GM06990 (cell line): ENCODE measurements at regions not wholly inside any gene's neighbourhood (a gene's known extent, or its start where the extent isn't known, plus 50 kb on each side); places are given as distances from the start of the nearest gene placed in this dataset.

ENCODE experiments used
- DNase-seq: peaks from one replicate; pipeline ENCODE4 v3.0.0-alpha.2; 2011; ENCODE audit not compliant: insufficient read length; ENCODE audit errors: extremely low read depth
- H3K27me3 ChIP-seq: replicated peaks from 2 replicates; pipeline ENCODE4 v1.6.0; 2011; ENCODE audit warnings: low read length; ENCODE audit not compliant: control insufficient read depth, insufficient read depth
- H3K36me3 ChIP-seq: 2 replicates; pipeline ENCODE4 v1.5.1; 2011; ENCODE audit warnings: low read length; ENCODE audit not compliant: control insufficient read depth, insufficient read depth
- H3K4me3 ChIP-seq: replicated peaks from 2 replicates; pipeline ENCODE4 v1.5.1; 2011; ENCODE audit warnings: low read depth, mild to moderate bottlenecking, control low read depth, low read length
- TF ChIP-seq, protein P1 (sequence below): IDR thresholded peaks from 2 replicates; pipeline ENCODE4 v1.5.1; 2011; ENCODE audit warnings: low read length, control low read depth, mild to moderate bottlenecking, inconsistent platforms; ENCODE audit not compliant: insufficient read depth, poor library complexity, severe bottlenecking

DNA sequence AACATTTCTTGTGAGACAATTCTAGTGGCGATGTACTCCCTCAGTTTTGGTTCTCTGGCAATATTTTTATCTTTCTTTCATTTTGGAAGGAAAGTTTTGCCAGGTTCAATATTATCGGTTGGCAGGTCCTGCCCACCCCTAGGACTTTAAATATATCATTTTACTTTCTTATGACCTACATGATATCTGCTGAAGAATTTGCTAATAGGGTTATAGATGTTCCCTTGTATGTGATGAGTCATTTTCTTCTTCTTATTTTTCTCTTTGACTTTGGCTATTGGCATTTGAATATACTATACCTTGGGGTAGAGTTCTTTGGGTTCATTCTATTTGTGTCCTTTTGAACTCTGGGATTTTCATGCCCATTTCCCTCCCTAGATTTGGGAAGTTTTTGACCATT is 89.7 kb downstream of the GMNC start:
- H3K4me3 ChIP-seq: no peak overlapping the region
- TF ChIP-seq, protein P1, sequence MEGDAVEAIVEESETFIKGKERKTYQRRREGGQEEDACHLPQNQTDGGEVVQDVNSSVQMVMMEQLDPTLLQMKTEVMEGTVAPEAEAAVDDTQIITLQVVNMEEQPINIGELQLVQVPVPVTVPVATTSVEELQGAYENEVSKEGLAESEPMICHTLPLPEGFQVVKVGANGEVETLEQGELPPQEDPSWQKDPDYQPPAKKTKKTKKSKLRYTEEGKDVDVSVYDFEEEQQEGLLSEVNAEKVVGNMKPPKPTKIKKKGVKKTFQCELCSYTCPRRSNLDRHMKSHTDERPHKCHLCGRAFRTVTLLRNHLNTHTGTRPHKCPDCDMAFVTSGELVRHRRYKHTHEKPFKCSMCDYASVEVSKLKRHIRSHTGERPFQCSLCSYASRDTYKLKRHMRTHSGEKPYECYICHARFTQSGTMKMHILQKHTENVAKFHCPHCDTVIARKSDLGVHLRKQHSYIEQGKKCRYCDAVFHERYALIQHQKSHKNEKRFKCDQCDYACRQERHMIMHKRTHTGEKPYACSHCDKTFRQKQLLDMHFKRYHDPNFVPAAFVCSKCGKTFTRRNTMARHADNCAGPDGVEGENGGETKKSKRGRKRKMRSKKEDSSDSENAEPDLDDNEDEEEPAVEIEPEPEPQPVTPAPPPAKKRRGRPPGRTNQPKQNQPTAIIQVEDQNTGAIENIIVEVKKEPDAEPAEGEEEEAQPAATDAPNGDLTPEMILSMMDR: no peak
- no peak for DNase-seq

DNA sequence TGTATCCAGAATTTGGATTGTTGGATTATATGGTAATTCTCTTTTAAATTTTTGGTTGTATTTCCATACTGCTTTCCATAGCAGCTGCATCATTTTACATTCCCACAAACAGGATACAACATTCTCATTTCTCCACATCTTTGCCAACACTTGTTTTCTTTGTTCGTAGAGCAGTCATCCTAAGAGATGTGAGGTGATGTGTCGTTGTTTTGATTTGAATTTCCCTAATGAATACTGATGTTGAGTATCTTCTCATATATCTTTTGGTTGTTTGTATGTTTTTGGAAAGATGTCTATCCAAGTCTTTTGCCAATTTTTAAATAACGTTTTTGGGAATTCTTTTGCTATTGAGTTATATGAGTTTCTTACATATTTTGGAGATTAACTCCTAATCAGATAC is 93.6 kb downstream of the GMNC start:
- H3K27me3 ChIP-seq: no peaks in the 10 kb centered on the region
- H3K36me3 ChIP-seq: no peaks in the 10 kb centered on the region
- no peak for DNase-seq
- no peak overlapping the region for H3K4me3 ChIP-seq
- TF ChIP-seq, protein P1: no peak

More for the DNA sequence above, 89.7 kb downstream of the GMNC start:
- no peaks in the 10 kb centered on the region for H3K27me3 ChIP-seq
- H3K36me3 ChIP-seq: no peaks in the 10 kb centered on the region

DNA sequence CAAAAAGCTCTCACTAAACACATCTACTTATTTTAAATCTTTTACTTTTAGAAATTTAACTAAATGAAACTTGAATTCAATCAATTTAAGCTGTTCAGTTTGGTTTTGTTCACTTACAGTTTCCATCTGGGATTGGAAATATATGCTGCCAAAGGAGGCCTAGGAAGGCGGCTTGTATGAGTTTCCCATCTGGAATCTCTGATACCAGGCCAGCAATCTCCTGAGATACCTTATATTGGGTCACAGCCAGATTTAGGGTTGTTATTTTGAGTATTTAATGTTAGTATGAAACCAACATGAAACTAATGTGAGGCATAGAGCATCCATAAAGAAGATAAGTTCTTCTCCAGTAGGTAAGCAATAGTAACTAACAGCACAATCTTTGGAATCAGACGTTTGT is 94.6 kb downstream of the GMNC start:
- TF ChIP-seq, protein P1: no peak
- Histone ChIP-seq H3K27me3 (no peaks in the 10 kb centered on the region), H3K36me3 (no peaks in the 10 kb centered on the region), H3K4me3 (no peak overlapping the region)
- no peak for DNase-seq

DNA sequence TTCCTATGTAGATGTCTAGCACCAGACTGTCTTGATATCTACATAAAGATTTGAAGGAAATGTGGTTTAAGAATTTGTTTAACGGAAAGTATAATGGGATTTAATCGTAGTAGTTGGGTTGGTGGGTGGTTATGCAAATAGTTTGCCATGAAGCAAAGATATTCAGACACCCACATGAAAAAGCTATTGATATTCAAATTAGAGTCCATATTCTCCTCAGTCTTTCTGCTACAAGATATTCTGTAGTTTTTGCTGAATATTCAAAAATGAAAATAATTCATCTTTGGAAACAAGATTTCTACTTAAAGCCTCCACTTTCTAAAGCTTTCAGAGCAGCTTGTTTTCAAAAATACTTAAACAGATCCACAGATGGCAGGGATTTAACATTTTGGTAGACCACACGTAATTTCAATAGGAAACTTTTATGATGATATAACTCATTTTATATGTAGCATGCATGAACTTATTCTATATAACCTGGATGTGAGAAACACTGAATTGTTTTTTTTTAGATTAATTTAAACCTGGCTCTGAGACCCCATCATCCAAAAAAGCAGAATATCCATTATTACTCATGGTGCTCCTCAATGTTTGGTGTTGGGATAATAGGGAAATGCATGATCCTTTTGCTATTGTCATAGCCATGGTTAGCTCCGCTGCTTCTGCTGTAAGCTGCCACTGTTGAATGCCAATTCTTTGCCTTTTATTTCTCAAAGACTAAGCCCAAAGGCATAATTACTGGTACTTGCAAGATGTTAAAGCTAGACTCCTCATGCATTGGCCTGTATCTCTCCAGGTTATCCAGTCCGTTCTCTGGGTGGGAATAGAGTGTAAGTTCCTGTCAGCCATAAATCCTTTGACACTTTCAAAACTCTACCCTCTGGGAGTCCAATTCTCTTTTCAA is 98.0 kb downstream of the GMNC start:
- DNase-seq: no peak
- TF ChIP-seq, protein P1: no peak
- no peak overlapping the region for H3K4me3 ChIP-seq

DNA sequence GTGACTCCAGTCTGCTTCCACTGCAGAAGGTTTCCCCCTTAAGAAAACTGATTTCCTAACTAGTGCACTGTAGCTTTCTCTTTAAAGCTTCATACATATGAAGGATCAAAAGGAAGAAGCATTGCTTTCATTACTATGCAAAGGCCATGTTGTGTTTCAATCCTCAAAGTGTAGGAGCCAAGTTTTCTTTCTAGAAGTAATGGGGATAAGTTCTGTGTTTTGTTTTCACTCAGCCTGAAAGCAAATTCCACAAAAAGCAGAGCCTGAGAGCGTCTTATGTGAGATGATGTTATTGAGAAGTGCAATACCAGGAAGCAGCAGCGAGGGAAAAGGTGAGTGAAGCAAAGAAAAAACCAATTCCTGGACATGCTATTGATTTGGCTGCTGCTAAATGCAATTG is 99.7 kb downstream of the GMNC start:
- Histone ChIP-seq H3K27me3 (no peaks in the 10 kb centered on the region), H3K36me3 (no peaks in the 10 kb centered on the region), H3K4me3 (no peak overlapping the region)
- no peak for DNase-seq
- TF ChIP-seq, protein P1: no peak

More for the DNA sequence above, 98.0 kb downstream of the GMNC start:
- Histone ChIP-seq H3K36me3 (no peaks in the 10 kb centered on the region), H3K27me3 (no peaks in the 10 kb centered on the region)
